GM21717 (cell line): ENCODE measurements at regions not wholly inside any gene's neighbourhood (a gene's known extent, or its start where the extent isn't known, plus 50 kb on each side); places are given as distances from the start of the nearest gene placed in this dataset.

Source experiments
- ATAC-seq: cut with Tn5 transposase; IDR thresholded peaks from one replicate; pipeline ENCODE4 v1.9.1; 2021; ENCODE audit warnings: mild to moderate bottlenecking, moderate library complexity; ENCODE audit not compliant: unreplicated experiment

- no peak for ATAC-seq
These were observed 351.9 kb upstream of the SALL3 start for GRCh38 chr18:78627551-78628346.

- no peak for ATAC-seq
These were observed 350.2 kb upstream of the SALL3 start for GRCh38 chr18:78629426-78629825.

- ATAC-seq: no peak
These were observed 349.3 kb upstream of the SALL3 start for GRCh38 chr18:78630356-78630755.

- no peak for ATAC-seq
These were observed 348.6 kb upstream of the SALL3 start for GRCh38 chr18:78630981-78631510.

GRCh38 chr18:78632111-78632541 is 347.5 kb upstream of the SALL3 start:
- no peak for ATAC-seq

- no peak for ATAC-seq
These were observed 345.4 kb upstream of the SALL3 start for GRCh38 chr18:78634061-78634696.

- no peak for ATAC-seq
These were observed 344.4 kb upstream of the SALL3 start for GRCh38 chr18:78635093-78635800.

GRCh38 chr18:78636260-78636659 is 343.4 kb upstream of the SALL3 start:
- no peak for ATAC-seq

- ATAC-seq: no peak
These were observed 341.9 kb upstream of the SALL3 start for GRCh38 chr18:78637442-78638402.

GRCh38 chr18:78639006-78639950 is 340.3 kb upstream of the SALL3 start:
- no peak for ATAC-seq

- no peak for ATAC-seq
These were observed 339.2 kb upstream of the SALL3 start for GRCh38 chr18:78640246-78640995.

- ATAC-seq: no peak
These were observed 337.9 kb upstream of the SALL3 start for GRCh38 chr18:78641689-78642231.

GRCh38 chr18:78642296-78642951 is 337.2 kb upstream of the SALL3 start:
- no peak for ATAC-seq

- no peak for ATAC-seq
These were observed 336.6 kb upstream of the SALL3 start for GRCh38 chr18:78643004-78643403.

GRCh38 chr18:78643981-78644380 is 335.6 kb upstream of the SALL3 start:
- ATAC-seq: no peak

- ATAC-seq: no peak
These were observed 334.4 kb upstream of the SALL3 start for GRCh38 chr18:78645216-78645615.

- no peak for ATAC-seq
These were observed 332.6 kb upstream of the SALL3 start for GRCh38 chr18:78647018-78647417.

- no peak for ATAC-seq
These were observed 330.2 kb upstream of the SALL3 start for GRCh38 chr18:78649421-78649820.
